Liver (tissue), 2 donors: ENCODE measurements at regions not wholly inside any gene's neighbourhood (a gene's known extent, or its start where the extent isn't known, plus 50 kb on each side); places are given as distances from the start of the nearest gene placed in this dataset.

Experiments
- RAD21 ChIP-seq, 2 donors: IDR thresholded peaks; 2 replicates each; pipeline ENCODE4 v1.6.1; 2016; ENCODE audit warnings: antibody characterized with exemption in 2 of 2, mild to moderate bottlenecking in 2 of 2
- TAF1 ChIP-seq: conservative IDR thresholded peaks from 2 replicates; pipeline ENCODE4 v1.6.1; 2016; ENCODE audit warnings: antibody characterized with exemption, mild to moderate bottlenecking
- ZBTB33 ChIP-seq: IDR thresholded peaks from 2 replicates; pipeline ENCODE4 v1.6.1; 2016; ENCODE audit warnings: antibody characterized with exemption
- TF ChIP-seq, protein P1 (sequence below): IDR thresholded peaks from 2 replicates; pipeline ENCODE4 v1.6.1; 2016; ENCODE audit warnings: antibody characterized with exemption, mild to moderate bottlenecking
- donor health status: healthy.

DNA sequence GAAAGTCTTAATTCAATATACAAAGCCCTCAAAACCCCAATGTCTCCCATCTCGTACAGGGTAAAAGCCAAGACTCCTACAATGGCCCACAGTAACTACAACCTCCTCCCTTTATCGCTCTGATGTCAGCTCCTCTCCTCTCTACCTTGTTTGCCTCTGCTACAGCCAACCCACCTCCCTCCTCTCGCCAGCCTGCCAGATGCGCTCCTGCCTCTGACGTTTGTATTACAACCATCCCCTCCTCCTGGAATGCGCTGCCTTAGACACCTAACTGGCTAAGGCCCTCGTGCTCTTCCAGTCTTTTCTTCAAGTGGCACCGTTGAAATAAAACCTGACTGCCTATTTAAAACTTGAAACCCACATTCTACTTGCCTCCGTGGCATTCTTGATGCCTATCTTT is 115.3 kb upstream of the MYO3A start:
- TF ChIP-seq ZBTB33 (no peak), TAF1 (no peak), RAD21 (IDR thresholded peaks at IDR 0.05) (no peak)
- TF ChIP-seq, protein P1, sequence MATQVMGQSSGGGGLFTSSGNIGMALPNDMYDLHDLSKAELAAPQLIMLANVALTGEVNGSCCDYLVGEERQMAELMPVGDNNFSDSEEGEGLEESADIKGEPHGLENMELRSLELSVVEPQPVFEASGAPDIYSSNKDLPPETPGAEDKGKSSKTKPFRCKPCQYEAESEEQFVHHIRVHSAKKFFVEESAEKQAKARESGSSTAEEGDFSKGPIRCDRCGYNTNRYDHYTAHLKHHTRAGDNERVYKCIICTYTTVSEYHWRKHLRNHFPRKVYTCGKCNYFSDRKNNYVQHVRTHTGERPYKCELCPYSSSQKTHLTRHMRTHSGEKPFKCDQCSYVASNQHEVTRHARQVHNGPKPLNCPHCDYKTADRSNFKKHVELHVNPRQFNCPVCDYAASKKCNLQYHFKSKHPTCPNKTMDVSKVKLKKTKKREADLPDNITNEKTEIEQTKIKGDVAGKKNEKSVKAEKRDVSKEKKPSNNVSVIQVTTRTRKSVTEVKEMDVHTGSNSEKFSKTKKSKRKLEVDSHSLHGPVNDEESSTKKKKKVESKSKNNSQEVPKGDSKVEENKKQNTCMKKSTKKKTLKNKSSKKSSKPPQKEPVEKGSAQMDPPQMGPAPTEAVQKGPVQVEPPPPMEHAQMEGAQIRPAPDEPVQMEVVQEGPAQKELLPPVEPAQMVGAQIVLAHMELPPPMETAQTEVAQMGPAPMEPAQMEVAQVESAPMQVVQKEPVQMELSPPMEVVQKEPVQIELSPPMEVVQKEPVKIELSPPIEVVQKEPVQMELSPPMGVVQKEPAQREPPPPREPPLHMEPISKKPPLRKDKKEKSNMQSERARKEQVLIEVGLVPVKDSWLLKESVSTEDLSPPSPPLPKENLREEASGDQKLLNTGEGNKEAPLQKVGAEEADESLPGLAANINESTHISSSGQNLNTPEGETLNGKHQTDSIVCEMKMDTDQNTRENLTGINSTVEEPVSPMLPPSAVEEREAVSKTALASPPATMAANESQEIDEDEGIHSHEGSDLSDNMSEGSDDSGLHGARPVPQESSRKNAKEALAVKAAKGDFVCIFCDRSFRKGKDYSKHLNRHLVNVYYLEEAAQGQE = no peak
